GM12892 (cell line): ENCODE measurements at regions not wholly inside any gene's neighbourhood (a gene's known extent, or its start where the extent isn't known, plus 50 kb on each side); places are given as distances from the start of the nearest gene placed in this dataset.

Experiments
- POLR2A ChIP-seq: IDR thresholded peaks from 2 replicates; pipeline ENCODE4 v1.6.1; 2011; ENCODE audit warnings: low read depth, low read length, control low read depth
- POLR2AphosphoS5 ChIP-seq: IDR thresholded peaks from 2 replicates; pipeline ENCODE4 v1.6.1; 2011; ENCODE audit warnings: low read depth, low read length, control low read depth

DNA sequence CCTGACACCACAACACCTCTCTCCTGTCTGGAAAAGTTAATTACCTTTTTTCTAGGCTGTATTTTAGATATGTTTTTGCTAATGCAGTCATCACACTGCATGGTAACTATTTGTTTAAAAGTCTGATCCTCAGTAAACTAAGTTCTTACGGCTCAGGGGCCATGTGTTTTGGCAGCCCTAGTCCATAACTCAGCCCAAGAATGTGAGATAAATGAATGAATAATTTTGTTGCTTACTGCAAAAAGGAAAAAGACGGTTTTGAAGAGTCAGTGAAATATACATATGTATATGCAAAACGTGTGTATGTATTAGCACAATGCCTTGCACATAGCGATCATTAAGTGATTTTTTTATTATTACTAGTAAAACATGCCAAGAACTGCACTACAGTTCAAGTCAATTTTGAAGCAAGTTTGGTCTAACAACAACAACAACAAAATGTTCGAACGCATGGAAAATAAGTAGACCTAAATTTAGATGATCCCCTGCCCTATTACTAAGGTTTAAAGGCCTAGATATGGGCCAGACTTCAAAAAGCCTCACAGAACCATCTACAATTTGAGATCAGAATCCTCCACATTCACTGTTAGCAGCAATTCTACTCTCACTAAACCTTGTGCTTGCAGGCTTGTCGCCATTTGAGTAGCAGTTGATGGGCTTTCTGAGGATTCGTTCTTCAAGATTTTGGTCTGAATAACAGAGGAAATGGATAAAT lies 140.0 kb downstream of the NDUFA12 start:
- TF ChIP-seq POLR2AphosphoS5 (no peak), POLR2A (no peak)
